Keratinocyte (primary cell): ENCODE measurements at regions not wholly inside any gene's neighbourhood (a gene's known extent, or its start where the extent isn't known, plus 50 kb on each side); places are given as distances from the start of the nearest gene placed in this dataset.

Source experiments
- DNase-seq: peaks from one replicate; pipeline ENCODE4 v3.0.0-alpha.2; 2011; ENCODE audit warnings: low read depth, missing footprints, low spot score
- FAIRE-seq: peaks from 2 replicates; lab custom pipeline; 2011; peaks lifted over from hg19 to GRCh38; lab: Jason Lieb, UNC
- H2AFZ ChIP-seq: 2 replicates; pipeline ENCODE4 v1.6.0; 2012; ENCODE audit warnings: low read length, control low read depth, inconsistent platforms; ENCODE audit not compliant: control insufficient read depth
- H3K27ac ChIP-seq: 2 replicates; pipeline ENCODE4 v1.5.1; 2011; ENCODE audit warnings: low read length; ENCODE audit not compliant: control insufficient read depth, insufficient read depth
- H3K27me3 ChIP-seq: 3 replicates; pipeline ENCODE4 v1.6.0; 2011; ENCODE audit warnings: low read length; ENCODE audit not compliant: control insufficient read depth, insufficient read depth; ENCODE audit errors: extremely low read depth
- H3K36me3 ChIP-seq, 2 experiments: 2 replicates in 1 of 2; 3 replicates in 1 of 2; pipeline ENCODE4 v1.5.1; 2011; ENCODE audit warnings: low read length in 2 of 2, mild to moderate bottlenecking in 1 of 2; ENCODE audit not compliant: control insufficient read depth in 2 of 2, insufficient read depth in 2 of 2; ENCODE audit errors: extremely low read depth in 1 of 2
- H3K4me1 ChIP-seq: 3 replicates; pipeline ENCODE4 v1.5.1; 2011; ENCODE audit warnings: low read length; ENCODE audit not compliant: control insufficient read depth, insufficient read depth; ENCODE audit errors: extremely low read depth
- H3K4me2 ChIP-seq: 3 replicates; pipeline ENCODE4 v1.6.0; 2011; ENCODE audit warnings: low read depth, low read length; ENCODE audit not compliant: control insufficient read depth, insufficient read depth; ENCODE audit errors: extremely low read depth
- H3K4me3 ChIP-seq, 3 experiments: fragments of 200-600 bp in 1 of 3; sonication (generic) in 1 of 3; 2 replicates in 2 of 3; 3 replicates in 1 of 3; pipeline ENCODE4 v1.5.1; 2011 to 2016; ENCODE audit warnings: low read length in 3 of 3, mild to moderate bottlenecking in 3 of 3, control low read depth in 2 of 3, inconsistent platforms in 1 of 3, low read depth in 1 of 3, mixed read lengths in 1 of 3, mixed run types in 1 of 3, moderate library complexity in 1 of 3; ENCODE audit not compliant: control insufficient read depth in 2 of 3, insufficient read depth in 2 of 3; ENCODE audit errors: extremely low read depth in 1 of 3
- H3K79me2 ChIP-seq: 2 replicates; pipeline ENCODE4 v1.6.0; 2012; ENCODE audit warnings: low read length; ENCODE audit not compliant: control insufficient read depth, insufficient read depth
- H3K9ac ChIP-seq: 3 replicates; pipeline ENCODE4 v1.6.0; 2011; ENCODE audit warnings: low read length; ENCODE audit not compliant: control insufficient read depth, insufficient read depth; ENCODE audit errors: extremely low read depth
- H3K9me1 ChIP-seq: 3 replicates; pipeline ENCODE4 v1.6.0; 2011; ENCODE audit warnings: low read length; ENCODE audit not compliant: control insufficient read depth, insufficient read depth; ENCODE audit errors: extremely low read depth
- H3K9me3 ChIP-seq: 2 replicates; pipeline ENCODE4 v1.5.1; 2012; ENCODE audit warnings: low read depth, low read length; ENCODE audit not compliant: control insufficient read depth
- H4K20me1 ChIP-seq: 3 replicates; pipeline ENCODE4 v1.6.0; 2011; ENCODE audit warnings: low read length; ENCODE audit not compliant: control insufficient read depth, insufficient read depth; ENCODE audit errors: extremely low read depth
- EZH2 ChIP-seq: IDR thresholded peaks from one replicate; pipeline ENCODE4 v1.6.1; 2012; ENCODE audit warnings: inconsistent platforms, mild to moderate bottlenecking, low read length, moderate library complexity
- dilution Hi-C: fragments of 300-500 bp; cut with MboI; formaldehyde crosslinking; loops from one replicate; pipeline ENCODE4 v1.7.0; 2020; ENCODE audit warnings: low sequenced_read_pairs; ENCODE audit not compliant: extremely low pct_ligation_motif_present
- TF ChIP-seq, protein P1 (sequence below), 3 experiments: IDR thresholded peaks in 1 of 3; conservative IDR thresholded peaks in 1 of 3; optimal IDR thresholded peaks in 1 of 3; 2 replicates in 2 of 3; 3 replicates in 1 of 3; pipeline versions ENCODE3 to v1.5.1; 2011; ENCODE audit warnings: low read length in 3 of 3, mild to moderate bottlenecking in 3 of 3, moderate library complexity in 2 of 3, control low read depth in 1 of 3, inconsistent platforms in 1 of 3; ENCODE audit not compliant: insufficient read depth in 2 of 3; ENCODE audit errors: extremely low read depth in 1 of 3

DNA sequence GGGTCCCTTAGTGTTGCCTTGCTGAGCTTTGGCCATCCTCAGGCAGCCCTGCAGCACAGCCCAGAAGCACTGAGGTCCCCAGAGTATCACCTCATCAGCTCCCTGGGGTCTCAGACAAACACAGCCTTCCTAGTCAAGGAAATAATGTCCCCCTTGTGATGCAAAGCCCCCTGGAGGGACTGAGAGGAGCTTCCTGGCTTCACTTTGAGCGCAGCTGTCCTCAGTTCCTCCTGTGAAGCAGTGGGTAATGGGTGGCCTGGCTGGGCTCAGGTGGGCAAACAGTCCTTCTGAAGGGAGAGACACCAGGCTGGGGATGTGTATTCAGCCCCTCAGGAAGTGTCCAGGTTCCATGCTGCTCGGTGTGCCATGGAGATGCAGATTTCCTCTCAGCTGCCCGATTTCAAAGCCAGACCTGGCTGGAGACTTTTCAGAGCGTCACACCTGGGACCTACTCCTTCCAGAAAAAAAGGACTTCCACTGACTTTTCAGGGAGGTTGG, 79.2 kb upstream of the FOXA2 start:
- Histone ChIP-seq H3K27me3 (peaks cover 5% of the 10 kb centered on the region), H3K4me2 (no peak overlapping the region), H3K9ac (no peak overlapping the region), H3K27ac (no peak overlapping the region), H3K4me3 (no peak overlapping the region), H3K9me1 (no peaks in the 10 kb centered on the region), H3K9me3 (no peaks in the 10 kb centered on the region), H2AFZ (no peak overlapping the region), H3K4me1 (no peaks in the 10 kb centered on the region), H4K20me1 (no peaks in the 10 kb centered on the region), H3K79me2 (no peaks in the 10 kb centered on the region), H3K36me3 (no peaks in the 10 kb centered on the region)
- no peak for FAIRE-seq
- dilution Hi-C loops = no loop called here
- TF ChIP-seq, protein P1, sequence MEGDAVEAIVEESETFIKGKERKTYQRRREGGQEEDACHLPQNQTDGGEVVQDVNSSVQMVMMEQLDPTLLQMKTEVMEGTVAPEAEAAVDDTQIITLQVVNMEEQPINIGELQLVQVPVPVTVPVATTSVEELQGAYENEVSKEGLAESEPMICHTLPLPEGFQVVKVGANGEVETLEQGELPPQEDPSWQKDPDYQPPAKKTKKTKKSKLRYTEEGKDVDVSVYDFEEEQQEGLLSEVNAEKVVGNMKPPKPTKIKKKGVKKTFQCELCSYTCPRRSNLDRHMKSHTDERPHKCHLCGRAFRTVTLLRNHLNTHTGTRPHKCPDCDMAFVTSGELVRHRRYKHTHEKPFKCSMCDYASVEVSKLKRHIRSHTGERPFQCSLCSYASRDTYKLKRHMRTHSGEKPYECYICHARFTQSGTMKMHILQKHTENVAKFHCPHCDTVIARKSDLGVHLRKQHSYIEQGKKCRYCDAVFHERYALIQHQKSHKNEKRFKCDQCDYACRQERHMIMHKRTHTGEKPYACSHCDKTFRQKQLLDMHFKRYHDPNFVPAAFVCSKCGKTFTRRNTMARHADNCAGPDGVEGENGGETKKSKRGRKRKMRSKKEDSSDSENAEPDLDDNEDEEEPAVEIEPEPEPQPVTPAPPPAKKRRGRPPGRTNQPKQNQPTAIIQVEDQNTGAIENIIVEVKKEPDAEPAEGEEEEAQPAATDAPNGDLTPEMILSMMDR (optimal IDR thresholded peaks at IDR 0.05 in 1 of 3, IDR thresholded peaks at IDR 0.05 in 1 of 3, conservative IDR thresholded peaks at IDR 0.05 in 1 of 3; ENCODE audit: extremely low read depth in 1 of 3, insufficient read depth in 2 of 3, low read length in 3 of 3) = no peak
- TF ChIP-seq EZH2 = no peak
- no peak for DNase-seq

DNA sequence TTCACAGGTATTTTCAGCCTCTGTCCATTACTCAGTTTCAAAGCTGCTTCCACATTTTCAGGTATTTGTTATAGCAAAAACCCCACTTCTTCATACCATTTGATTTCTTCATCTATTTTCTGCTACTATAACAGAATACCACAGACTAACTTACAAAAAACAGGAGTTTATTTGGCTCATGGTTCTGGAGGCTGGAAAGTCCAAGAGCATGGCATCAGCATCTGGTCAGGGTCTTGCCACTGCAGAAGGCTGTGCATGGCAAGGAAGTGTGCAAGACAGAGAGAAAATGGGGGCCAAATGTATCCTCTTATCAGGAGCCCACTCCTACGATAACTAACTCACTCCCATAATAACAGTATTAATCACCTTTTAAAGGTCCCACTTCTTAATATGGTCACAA, 82.8 kb upstream of the FOXA2 start:
- dilution Hi-C loops = no loop called here
- no peak for FAIRE-seq
- Histone ChIP-seq H3K27ac (no peak overlapping the region), H3K4me2 (no peak overlapping the region), H2AFZ (no peak overlapping the region), H3K27me3 (peaks cover 5% of the 10 kb centered on the region), H3K9me3 (no peaks in the 10 kb centered on the region), H4K20me1 (no peaks in the 10 kb centered on the region), H3K9ac (no peak overlapping the region), H3K4me1 (no peaks in the 10 kb centered on the region), H3K9me1 (no peaks in the 10 kb centered on the region), H3K4me3 (no peak overlapping the region), H3K36me3 (no peaks in the 10 kb centered on the region), H3K79me2 (no peaks in the 10 kb centered on the region)
- no peak for DNase-seq
- no peak for TF ChIP-seq EZH2
- TF ChIP-seq, protein P1 (optimal IDR thresholded peaks at IDR 0.05 in 1 of 3, IDR thresholded peaks at IDR 0.05 in 1 of 3, conservative IDR thresholded peaks at IDR 0.05 in 1 of 3; ENCODE audit: extremely low read depth in 1 of 3, insufficient read depth in 2 of 3, low read length in 3 of 3) = no peak
